Uterus (tissue), 2 donors: ENCODE measurements at regions not wholly inside any gene's neighbourhood (a gene's known extent, or its start where the extent isn't known, plus 50 kb on each side); places are given as distances from the start of the nearest gene placed in this dataset.

ENCODE experiments used
- POLR2A ChIP-seq, 2 donors: fragments of 450-650 bp; IDR thresholded peaks; one replicate each; pipeline ENCODE4 v1.6.1; 2016; ENCODE audit warnings: antibody characterized with exemption in 2 of 2, mild to moderate bottlenecking in 1 of 2, moderate library complexity in 1 of 2
- TF ChIP-seq, protein P1 (sequence below), 4 experiments: fragments of 200-600 bp in 2 of 4; fragments of 450-650 bp in 2 of 4; sonication (generic) in 2 of 4; IDR thresholded peaks; one replicate each; pipeline ENCODE4 v1.5.1; 2016 to 2019; ENCODE audit warnings: antibody characterized with exemption in 4 of 4, mild to moderate bottlenecking in 2 of 4, moderate library complexity in 1 of 4

DNA sequence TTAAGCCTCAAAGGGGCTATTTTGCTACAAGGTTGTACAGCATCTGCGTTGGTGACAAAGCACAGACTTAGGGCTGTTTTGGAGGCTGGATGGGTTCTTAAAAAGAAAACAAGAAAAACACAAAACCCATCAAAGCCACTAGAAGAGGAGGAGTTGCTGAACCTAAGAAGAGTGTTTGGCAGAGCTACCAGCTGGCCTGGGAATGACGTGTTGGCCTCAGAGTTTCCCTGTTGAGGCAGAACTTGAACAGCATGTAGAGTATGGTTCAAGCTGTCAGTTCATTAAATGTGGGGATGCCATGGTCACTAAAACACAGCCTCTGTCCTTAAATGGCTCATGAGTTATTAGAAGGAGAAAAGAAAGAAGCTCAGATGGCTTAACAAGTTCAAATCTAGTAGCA, 162.5 kb downstream of the TTC32 start:
- TF ChIP-seq, protein P1, sequence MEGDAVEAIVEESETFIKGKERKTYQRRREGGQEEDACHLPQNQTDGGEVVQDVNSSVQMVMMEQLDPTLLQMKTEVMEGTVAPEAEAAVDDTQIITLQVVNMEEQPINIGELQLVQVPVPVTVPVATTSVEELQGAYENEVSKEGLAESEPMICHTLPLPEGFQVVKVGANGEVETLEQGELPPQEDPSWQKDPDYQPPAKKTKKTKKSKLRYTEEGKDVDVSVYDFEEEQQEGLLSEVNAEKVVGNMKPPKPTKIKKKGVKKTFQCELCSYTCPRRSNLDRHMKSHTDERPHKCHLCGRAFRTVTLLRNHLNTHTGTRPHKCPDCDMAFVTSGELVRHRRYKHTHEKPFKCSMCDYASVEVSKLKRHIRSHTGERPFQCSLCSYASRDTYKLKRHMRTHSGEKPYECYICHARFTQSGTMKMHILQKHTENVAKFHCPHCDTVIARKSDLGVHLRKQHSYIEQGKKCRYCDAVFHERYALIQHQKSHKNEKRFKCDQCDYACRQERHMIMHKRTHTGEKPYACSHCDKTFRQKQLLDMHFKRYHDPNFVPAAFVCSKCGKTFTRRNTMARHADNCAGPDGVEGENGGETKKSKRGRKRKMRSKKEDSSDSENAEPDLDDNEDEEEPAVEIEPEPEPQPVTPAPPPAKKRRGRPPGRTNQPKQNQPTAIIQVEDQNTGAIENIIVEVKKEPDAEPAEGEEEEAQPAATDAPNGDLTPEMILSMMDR (IDR thresholded peaks at IDR 0.05): no peak
- no peak for TF ChIP-seq POLR2A (IDR thresholded peaks at IDR 0.05)
